Neuronal stem cell (in vitro differentiated cells): ENCODE measurements at regions not wholly inside any gene's neighbourhood (a gene's known extent, or its start where the extent isn't known, plus 50 kb on each side); places are given as distances from the start of the nearest gene placed in this dataset.
"Not testable (repeated sequence)": the region's sequence is repeated elsewhere in the genome, so short reads cannot be mapped to it uniquely, and the experiment has no call there.

Experiments
- DNase-seq: peaks from one replicate; pipeline ENCODE4 v3.0.0-alpha.2; 2013; ENCODE audit warnings: low spot score
- H2AFZ ChIP-seq: one replicate; pipeline ENCODE4 v1.6.1; 2013; ENCODE audit warnings: mild to moderate bottlenecking, low read length, inconsistent platforms
- H2AK5ac ChIP-seq: 2 replicates; pipeline ENCODE4 v1.6.1; 2013; ENCODE audit warnings: low read depth, mild to moderate bottlenecking, inconsistent platforms, low read length, moderate library complexity, mixed read lengths
- H2BK120ac ChIP-seq: 2 replicates; pipeline ENCODE4 v1.6.1; 2013; ENCODE audit warnings: low read depth, mild to moderate bottlenecking, inconsistent platforms, low read length, moderate library complexity, mixed read lengths
- H2BK12ac ChIP-seq: one replicate; pipeline ENCODE4 v1.6.1; 2013; ENCODE audit warnings: low read length, inconsistent platforms
- H2BK15ac ChIP-seq: 2 replicates; pipeline ENCODE4 v1.6.1; 2013; ENCODE audit warnings: mild to moderate bottlenecking, low read length, inconsistent platforms, mixed read lengths
- H2BK5ac ChIP-seq: one replicate; pipeline ENCODE4 v1.6.1; 2013; ENCODE audit warnings: inconsistent platforms, mild to moderate bottlenecking, low read length, moderate library complexity
- H3K14ac ChIP-seq: one replicate; pipeline ENCODE4 v1.6.1; 2013; ENCODE audit warnings: low read length, inconsistent platforms
- H3K18ac ChIP-seq: 2 replicates; pipeline ENCODE4 v1.6.1; 2013; ENCODE audit warnings: low read length, inconsistent platforms
- H3K23ac ChIP-seq: 2 replicates; pipeline ENCODE4 v1.6.1; 2013; ENCODE audit warnings: low read depth, mild to moderate bottlenecking, mixed read lengths, low read length, inconsistent platforms; ENCODE audit not compliant: poor library complexity
- H3K27ac ChIP-seq: replicated peaks from 3 replicates; pipeline ENCODE4 v1.5.1; 2013; ENCODE audit warnings: low read length, inconsistent platforms
- H3K27me3 ChIP-seq, 3 experiments: 2 replicates each; pipeline ENCODE4 v1.6.1; 2013; ENCODE audit warnings: low read length in 3 of 3, mild to moderate bottlenecking in 2 of 3, inconsistent platforms in 1 of 3, low read depth in 1 of 3, mixed read lengths in 1 of 3, moderate library complexity in 1 of 3; ENCODE audit not compliant: control insufficient read depth in 3 of 3, insufficient read depth in 3 of 3
- H3K36me3 ChIP-seq, 2 donors: replicated peaks in 1 of 2; 2 replicates each; pipeline ENCODE4 v1.6.1; 2013; ENCODE audit warnings: low read length in 2 of 2; ENCODE audit not compliant: control insufficient read depth in 2 of 2, insufficient read depth in 2 of 2
- H3K4ac ChIP-seq: 2 replicates; pipeline ENCODE4 v1.6.1; 2013; ENCODE audit warnings: inconsistent platforms, mild to moderate bottlenecking, low read length, moderate library complexity
- H3K4me1 ChIP-seq, 2 donors: 1 replicate in 1 of 2; 2 replicates in 1 of 2; pipeline ENCODE4 v1.6.1; 2013; ENCODE audit warnings: low read length in 2 of 2, low read depth in 1 of 2; ENCODE audit not compliant: control insufficient read depth in 2 of 2, insufficient read depth in 1 of 2
- H3K4me2 ChIP-seq: one replicate; pipeline ENCODE4 v1.6.1; 2013; ENCODE audit warnings: mild to moderate bottlenecking, low read length, inconsistent platforms; ENCODE audit not compliant: insufficient read depth, poor library complexity, severe bottlenecking
- H3K4me3 ChIP-seq, 2 donors: 2 replicates each; pipeline ENCODE4 v1.5.1; 2013; ENCODE audit warnings: low read length in 2 of 2, mild to moderate bottlenecking in 2 of 2, inconsistent platforms in 1 of 2, moderate library complexity in 1 of 2
- H3K79me1 ChIP-seq: one replicate; pipeline ENCODE4 v1.6.1; 2013; ENCODE audit warnings: low read depth, mild to moderate bottlenecking, inconsistent platforms, low read length, moderate library complexity
- H3K9ac ChIP-seq: one replicate; pipeline ENCODE4 v1.6.1; 2013; ENCODE audit warnings: mild to moderate bottlenecking, low read depth, low read length, inconsistent platforms; ENCODE audit not compliant: poor library complexity
- H3K9me3 ChIP-seq, 2 donors: replicated peaks in 1 of 2; 2 replicates each; pipeline versions ENCODE3 to v1.6.1; 2013; ENCODE audit warnings: low read length in 2 of 2, mild to moderate bottlenecking in 2 of 2, inconsistent platforms in 1 of 2, low read depth in 1 of 2, mixed read lengths in 1 of 2, moderate library complexity in 1 of 2; ENCODE audit not compliant: control insufficient read depth in 2 of 2, insufficient read depth in 1 of 2
- H4K8ac ChIP-seq: one replicate; pipeline ENCODE4 v1.6.1; 2013; ENCODE audit warnings: low read depth, mild to moderate bottlenecking, inconsistent platforms, low read length, moderate library complexity
- H4K91ac ChIP-seq: one replicate; pipeline ENCODE4 v1.6.1; 2013; ENCODE audit warnings: low read length, low read depth, mild to moderate bottlenecking, inconsistent platforms; ENCODE audit not compliant: poor library complexity
- WGBS, 2 donors: extraction: QIAGEN DNeasy Blood & Tissue Kit; methylation state at CpG; one replicate each; pipeline ENCODE4 v1.1.7; 2013; ENCODE audit warnings: missing lambda C conversion rate in 2 of 2, mixed read lengths in 1 of 2; ENCODE audit not compliant: insufficient read length in 2 of 2, insufficient replicate concordance in 1 of 2; ENCODE audit errors: extremely low coverage in 2 of 2; 5-methylcytosine and 5-hydroxymethylcytosine counted together

DNA sequence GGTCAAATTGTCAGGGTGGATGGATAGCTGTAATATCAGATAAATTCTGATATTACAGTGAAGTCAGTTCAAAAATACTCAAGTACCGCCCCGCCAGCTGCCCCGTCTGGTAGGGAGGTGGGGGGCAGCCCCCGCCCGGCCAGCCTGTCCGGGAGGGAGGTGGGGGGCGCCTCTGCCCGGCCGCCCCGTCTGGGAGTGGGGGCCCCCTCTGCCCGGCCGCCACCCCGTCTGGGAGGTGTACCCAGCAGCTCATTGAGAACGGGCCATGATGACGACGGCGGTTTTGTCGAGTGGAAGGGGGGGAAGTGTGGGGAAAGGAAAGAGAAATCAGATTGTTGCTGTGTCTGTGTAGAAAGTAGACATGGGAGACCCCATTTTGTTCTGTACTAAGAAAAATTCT, 175.8 kb upstream of the LMCD1 start:
- no CpG with 5 or more reads among the region's 18 CpGs for WGBS, 2 donors

DNA sequence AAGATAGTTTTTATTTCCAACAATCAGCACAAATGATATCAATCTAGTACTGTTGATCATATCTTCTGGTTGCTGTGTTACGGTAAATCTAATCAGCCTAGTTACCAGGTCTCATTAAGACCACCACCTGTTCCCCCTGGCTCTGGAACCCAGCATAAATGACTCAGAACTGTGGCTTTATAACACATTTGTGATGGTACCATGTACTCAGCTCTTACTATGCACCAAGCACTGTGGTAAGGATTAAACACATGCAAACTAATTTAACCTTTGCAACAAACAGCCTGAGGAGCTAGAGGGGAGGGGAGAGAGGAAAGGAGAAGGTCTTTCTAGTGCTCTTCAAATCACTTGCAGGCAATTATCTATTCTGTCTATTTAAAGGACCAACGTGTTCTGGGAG, 173.9 kb upstream of the LMCD1 start:
- WGBS, 2 donors, result no CpG with 5 or more reads among the region's 2 CpGs
- no peak overlapping the region for H3K4ac ChIP-seq
- no peak overlapping the region for H4K8ac ChIP-seq
- H3K4me3 ChIP-seq, result no peak overlapping the region
- no peaks in the 10 kb centered on the region for H3K79me1 ChIP-seq
- H3K9me3 ChIP-seq, result no peaks in the 10 kb centered on the region
- H3K4me2 ChIP-seq, result no peak overlapping the region
- DNase-seq, result no peak
- H2AFZ ChIP-seq, result no peak overlapping the region
- no peak overlapping the region for H4K91ac ChIP-seq
- H3K27ac ChIP-seq, result no peak overlapping the region
- no peaks in the 10 kb centered on the region for H3K27me3 ChIP-seq
- no peaks in the 10 kb centered on the region for H3K36me3 ChIP-seq
- H2BK120ac ChIP-seq, result no peak overlapping the region
- no peak overlapping the region for H3K9ac ChIP-seq
- no peak overlapping the region for H2BK12ac ChIP-seq
- H3K14ac ChIP-seq, result no peak overlapping the region
- no peak overlapping the region for H3K18ac ChIP-seq
- H2BK5ac ChIP-seq, result no peak overlapping the region
- no peak overlapping the region for H2AK5ac ChIP-seq
- peaks cover 0 to 5% of the 10 kb centered on the region in 2 donors for H3K4me1 ChIP-seq
- no peak overlapping the region for H2BK15ac ChIP-seq
- no peak overlapping the region for H3K23ac ChIP-seq

More for the DNA sequence above, 175.8 kb upstream of the LMCD1 start:
- not testable (repeated sequence) for H3K4me3 ChIP-seq, H3K23ac ChIP-seq, H2BK120ac ChIP-seq, DNase-seq, H3K14ac ChIP-seq, H3K27me3 ChIP-seq, H2AFZ ChIP-seq, H3K4me2 ChIP-seq, H4K8ac ChIP-seq, H3K4me1 ChIP-seq, H3K27ac ChIP-seq, H2AK5ac ChIP-seq, H3K79me1 ChIP-seq, H3K9me3 ChIP-seq, H3K36me3 ChIP-seq, H3K4ac ChIP-seq, H4K91ac ChIP-seq, H3K9ac ChIP-seq, H2BK12ac ChIP-seq, H3K18ac ChIP-seq, H2BK15ac ChIP-seq, H2BK5ac ChIP-seq

- H3K23ac ChIP-seq, result no peak overlapping the region
- H3K4me2 ChIP-seq, result no peak overlapping the region
- no peak overlapping the region for H3K4ac ChIP-seq
- H3K4me3 ChIP-seq, result no peak overlapping the region
- no peaks in the 10 kb centered on the region for H3K9me3 ChIP-seq
- no peaks in the 10 kb centered on the region for H3K79me1 ChIP-seq
- no peak overlapping the region for H3K18ac ChIP-seq
- no peak overlapping the region for H4K8ac ChIP-seq
- no peaks in the 10 kb centered on the region for H3K27me3 ChIP-seq
- H3K9ac ChIP-seq, result no peak overlapping the region
- H3K36me3 ChIP-seq, result no peaks in the 10 kb centered on the region
- no peak for DNase-seq
- H2BK15ac ChIP-seq, result no peak overlapping the region
- peaks cover 0 to 5% of the 10 kb centered on the region in 2 donors for H3K4me1 ChIP-seq
- no peak overlapping the region for H2AK5ac ChIP-seq
- H2BK12ac ChIP-seq, result no peak overlapping the region
- H3K14ac ChIP-seq, result no peak overlapping the region
- H2BK120ac ChIP-seq, result no peak overlapping the region
- no peak overlapping the region for H4K91ac ChIP-seq
- WGBS, 2 donors, result no CpG with 5 or more reads among the region's 3 CpGs
- H2AFZ ChIP-seq, result no peak overlapping the region
- H3K27ac ChIP-seq, result no peak overlapping the region
- H2BK5ac ChIP-seq, result no peak overlapping the region
Observed at GRCh38 chr3:8328967-8329366, 172.7 kb upstream of the LMCD1 start.

DNA sequence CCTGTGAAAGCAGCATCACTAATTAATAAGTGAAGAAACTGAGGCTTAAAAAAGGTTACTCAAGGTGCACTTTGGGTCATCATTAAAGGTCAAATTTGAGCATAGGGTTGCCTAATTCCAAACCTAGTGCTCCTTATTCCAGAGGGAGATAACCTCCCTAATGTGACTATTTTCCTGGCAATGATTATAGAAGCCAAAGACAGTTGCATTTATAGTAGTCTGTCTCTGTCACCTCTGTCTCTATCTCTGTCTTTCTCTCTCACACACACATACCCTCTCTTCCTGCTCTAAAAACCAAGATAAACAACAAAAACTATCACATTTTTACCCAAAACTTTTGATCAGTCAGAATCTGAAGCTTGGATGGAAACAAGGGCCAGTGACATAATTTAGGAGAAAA, 172.0 kb upstream of the LMCD1 start:
- Histone ChIP-seq H3K27ac (no peak overlapping the region), H3K18ac (no peak overlapping the region), H2BK5ac (no peak overlapping the region), H3K23ac (no peak overlapping the region), H3K4me2 (no peak overlapping the region), H3K4me3 (no peak overlapping the region), H4K91ac (no peak overlapping the region), H2AFZ (no peak overlapping the region), H2BK15ac (no peak overlapping the region), H4K8ac (no peak overlapping the region), H2BK120ac (no peak overlapping the region), H3K27me3 (no peaks in the 10 kb centered on the region), H3K4ac (no peak overlapping the region), H3K9me3 (no peaks in the 10 kb centered on the region), H3K9ac (no peak overlapping the region), H3K4me1 (peaks cover 0 to 5% of the 10 kb centered on the region in 2 donors), H2AK5ac (no peak overlapping the region), H3K36me3 (no peaks in the 10 kb centered on the region), H2BK12ac (no peak overlapping the region), H3K79me1 (no peaks in the 10 kb centered on the region), H3K14ac (no peak overlapping the region)
- no peak for DNase-seq
